NCI-H226 (cell line): ENCODE measurements at regions not wholly inside any gene's neighbourhood (a gene's known extent, or its start where the extent isn't known, plus 50 kb on each side); places are given as distances from the start of the nearest gene placed in this dataset.

ENCODE experiments used
- DNase-seq: peaks from one replicate; pipeline ENCODE4 v3.0.0-alpha.2; 2015

DNA sequence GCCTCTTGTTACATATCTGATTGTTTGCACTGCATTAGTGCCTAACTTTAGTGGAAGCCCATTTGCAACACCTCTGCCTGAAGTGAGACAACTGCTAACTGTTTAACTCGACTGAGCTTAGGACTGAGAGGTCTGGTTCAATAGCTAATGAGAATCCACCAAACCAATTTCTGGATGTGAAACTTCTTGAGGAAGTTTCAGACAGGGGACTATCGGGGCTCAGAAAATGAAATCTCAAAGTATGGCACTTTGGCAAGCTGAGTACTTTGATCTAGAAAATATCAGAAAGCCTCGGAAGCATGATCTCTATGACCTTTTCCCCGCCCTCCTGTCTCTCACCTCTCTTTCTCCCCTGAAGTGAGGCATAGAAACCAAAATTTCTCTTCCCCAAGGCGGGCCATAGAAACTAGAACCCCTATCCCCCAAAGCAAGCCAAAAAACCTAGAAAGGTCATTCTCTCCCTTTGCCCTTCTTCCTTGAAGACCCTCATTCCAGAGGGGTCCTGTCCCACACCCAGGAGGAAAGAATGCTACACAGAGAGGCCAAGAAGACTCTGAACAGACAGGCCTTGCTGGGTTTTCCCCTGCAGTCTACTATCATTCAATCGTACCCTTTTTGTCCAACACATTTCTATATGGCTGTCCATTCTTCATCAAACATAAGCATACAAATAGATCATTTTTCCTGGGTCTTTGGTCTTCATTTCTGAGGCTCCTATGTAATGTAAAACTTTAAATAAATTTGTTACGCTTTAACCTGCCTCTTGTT, 69.6 kb upstream of the CREB1 start:
- DNase-seq, result no peak

DNA sequence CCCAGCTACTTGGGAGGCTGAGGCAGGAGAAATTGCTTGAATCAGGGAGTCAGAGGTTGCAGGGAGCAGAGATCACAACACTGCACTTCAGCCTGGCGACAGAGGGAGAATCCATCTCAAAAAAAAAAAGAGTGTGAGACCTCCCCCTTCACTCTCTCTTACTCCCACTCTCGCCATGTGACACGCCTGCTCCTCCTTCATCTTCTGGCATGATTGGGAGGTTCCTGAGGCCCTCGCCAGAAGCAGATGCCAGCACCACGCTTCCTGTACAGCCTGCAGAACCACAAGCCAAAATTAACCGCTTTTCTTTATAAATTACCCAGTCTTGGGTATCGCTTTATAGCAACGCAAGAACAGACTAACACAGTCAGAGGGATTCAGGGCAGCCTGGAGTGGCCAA, 66.3 kb upstream of the CREB1 start:
- DNase-seq, result no peak

DNA sequence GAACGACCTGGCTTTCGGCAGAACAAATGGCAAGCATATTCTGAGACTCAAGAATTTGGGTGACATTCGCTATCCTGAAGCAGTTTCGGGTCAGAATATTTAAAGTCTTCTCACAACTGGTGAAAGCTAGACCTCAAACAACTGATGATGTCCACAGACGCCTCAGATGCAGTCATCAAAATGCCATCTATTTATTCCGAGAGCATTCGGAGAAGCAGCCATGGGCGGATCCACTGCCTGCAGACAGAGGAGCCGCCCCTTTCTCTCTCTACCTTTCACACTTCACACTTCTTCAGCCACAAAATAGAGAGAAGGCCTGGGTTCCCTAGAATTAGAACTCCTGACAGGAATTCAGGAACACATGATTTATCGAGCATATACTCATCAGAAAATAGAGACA, 65.8 kb upstream of the CREB1 start:
- DNase-seq, result no peak

DNA sequence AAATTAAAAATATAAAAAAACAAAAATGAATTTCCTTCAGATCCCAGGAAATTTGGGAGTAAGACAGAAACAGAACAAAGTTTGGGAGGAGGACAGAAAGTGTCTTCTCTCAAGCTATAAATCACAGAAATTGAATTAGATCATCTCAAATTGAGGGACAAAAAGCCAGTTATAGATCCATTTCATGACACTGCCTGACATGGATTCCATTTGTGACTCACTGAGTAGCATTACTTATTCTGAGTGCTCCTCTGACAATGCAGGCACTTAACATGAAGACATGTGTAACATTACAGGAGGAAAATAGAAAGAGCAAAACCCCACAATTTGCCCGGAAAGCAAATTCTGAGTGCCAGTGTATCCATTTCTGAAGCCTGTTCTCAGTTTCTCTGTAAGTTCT, 63.9 kb upstream of the CREB1 start:
- DNase-seq, result no peak

DNA sequence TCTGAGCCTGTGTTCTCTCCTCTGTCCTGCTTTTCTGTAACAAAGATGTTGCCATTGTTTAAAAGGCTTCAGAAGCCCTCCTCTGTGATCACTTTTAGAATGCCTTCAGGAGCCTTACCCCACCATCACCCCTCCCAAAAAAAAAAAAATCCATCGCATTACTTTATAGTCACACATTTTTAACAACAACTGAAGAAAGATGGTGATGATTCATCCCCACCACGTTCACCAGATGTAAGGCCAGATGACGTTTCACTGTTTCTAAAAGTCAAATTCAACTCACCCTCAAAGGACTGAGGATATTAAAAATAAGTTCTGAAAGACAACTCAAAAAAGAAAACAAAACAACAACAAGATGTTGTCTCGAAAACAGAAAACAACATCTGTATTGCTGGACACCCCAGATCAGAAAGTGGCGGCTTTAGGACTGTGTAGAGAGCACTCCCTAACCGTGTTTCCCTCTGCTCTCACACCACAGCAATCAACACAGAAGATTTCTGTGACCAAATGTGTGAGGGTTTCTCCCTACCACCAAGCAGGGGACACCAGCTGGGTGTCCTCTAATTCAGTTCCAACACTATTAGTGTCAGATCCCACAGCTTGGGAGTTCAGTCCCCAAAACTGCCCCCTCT, 61.9 kb upstream of the CREB1 start:
- DNase-seq, result no peak

DNA sequence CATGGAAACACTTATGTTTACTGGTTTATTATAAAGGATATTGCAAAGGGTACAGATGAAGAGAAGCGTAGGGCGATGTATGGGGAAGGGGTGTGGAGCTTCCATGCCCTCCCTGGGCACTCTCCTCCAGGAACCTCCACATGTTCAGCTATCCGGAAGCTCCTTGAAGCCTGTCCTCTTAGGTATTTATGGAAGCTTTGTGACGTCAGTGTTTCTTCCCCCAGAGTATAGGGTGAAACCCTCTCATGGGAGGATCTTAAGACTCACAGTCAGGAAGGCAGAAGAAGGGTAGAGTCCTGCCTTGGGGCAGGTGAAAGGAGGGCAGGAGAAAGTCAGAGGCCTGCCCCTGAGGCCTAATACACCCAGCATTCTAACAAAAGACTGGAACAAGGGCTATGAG, 61.3 kb upstream of the CREB1 start:
- no peak for DNase-seq

DNA sequence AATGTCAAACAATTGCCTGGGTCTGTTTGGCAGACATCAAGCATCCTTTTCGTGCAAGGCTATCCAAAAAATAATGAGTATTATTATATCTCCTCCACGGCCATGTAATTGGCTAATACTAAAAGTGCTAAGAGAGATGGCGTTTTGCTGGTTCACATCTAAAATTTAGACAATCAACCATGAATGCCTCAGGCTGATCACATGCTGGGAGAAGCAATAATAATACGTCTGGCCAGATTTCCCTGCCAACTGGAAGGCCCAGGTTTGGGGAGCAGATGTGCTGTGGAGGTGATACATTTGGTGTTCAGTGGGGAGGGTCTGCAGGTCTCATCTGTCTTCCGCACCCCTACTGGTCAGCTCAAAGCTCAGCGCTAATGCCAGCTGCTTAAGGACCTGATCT, 60.3 kb upstream of the CREB1 start:
- DNase-seq, result no peak

DNA sequence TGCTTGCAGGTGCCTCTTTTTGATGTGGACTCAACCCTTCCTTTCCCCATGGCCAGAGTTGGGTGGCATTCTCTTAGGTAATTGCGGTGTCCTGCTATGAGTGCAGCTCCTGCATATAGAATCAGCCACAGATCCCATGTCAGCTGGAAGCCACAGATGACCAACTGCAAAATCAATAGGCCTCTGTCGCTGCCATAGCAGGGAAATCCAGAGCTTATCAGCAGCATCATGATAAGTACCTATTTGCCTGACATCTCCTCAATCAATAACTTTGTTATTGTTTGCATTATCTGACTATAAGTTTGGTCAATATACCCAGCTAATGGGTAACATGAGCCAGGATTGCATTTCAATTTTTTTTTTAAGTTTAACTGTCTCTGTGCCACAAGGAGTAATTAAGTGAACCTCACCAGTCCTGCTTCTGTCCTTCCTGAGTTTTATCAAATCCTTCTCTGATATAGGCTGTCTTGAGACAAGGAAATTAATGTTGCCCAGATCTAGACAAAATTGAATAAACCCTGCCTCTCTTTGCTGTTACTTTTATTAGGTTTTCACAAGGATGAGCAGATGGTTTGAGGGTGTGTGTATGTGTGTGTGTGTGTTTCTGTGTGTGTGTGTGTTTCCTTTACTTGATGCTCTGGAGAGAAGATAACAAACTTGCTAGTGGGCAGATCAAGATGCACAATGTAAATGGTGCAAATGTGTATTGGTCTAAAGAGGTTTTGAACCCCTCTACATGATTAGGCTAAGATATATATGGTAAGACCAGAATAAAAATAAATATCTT, 59.6 kb upstream of the CREB1 start:
- no peak for DNase-seq

DNA sequence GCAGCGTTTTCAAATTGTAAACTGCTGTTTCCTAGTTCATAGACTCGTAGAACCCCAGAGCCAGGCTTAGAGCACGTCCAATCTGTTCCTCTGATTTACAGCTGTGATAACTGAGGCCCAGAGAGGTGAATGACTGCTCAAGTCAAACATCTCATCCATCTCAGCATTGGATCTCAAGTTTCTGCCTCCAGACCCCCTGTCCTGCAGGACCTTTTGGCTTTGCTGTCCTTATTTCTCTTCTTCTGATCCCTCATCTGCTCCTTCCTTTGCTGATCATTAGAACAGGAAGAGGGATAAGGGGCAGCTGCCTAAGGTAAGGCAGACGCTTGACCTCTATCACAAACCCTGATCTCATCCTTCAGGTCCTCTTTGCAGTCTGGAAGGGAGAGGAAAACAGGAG, 58.5 kb upstream of the CREB1 start:
- DNase-seq, result no peak

DNA sequence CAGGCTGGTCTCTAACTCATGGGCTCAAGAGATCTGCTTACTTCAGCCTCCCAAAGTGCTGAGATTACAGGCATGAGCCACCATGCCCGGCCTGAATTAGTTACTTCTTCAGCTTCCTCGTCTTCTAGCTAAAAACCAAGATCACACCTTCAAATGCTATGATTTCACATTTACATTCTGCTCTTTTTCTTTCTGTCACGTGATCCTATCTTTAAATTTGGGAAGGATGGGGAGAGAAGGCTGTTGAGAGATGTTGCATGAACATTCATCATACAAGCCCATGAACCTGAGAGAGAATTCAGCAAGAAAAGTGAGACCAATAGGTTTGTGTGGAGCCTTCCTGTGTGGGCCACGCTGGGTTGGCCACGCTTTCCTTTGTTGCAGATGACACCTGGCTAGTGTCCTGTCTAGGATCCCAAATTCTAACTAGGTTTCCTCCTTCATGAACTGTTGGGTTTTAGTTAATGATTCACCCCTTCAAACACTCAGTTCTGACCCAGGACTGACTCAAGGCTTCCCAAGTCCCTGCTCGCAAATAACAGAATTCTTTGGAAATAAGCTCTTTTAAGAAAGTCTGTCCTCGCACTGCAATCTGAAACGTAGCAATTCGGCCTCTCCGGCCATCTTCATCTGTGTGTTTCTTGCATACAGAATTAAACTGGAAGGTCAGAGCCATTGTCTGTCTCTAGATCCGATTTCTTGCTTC, 57.3 kb upstream of the CREB1 start:
- no peak for DNase-seq

DNA sequence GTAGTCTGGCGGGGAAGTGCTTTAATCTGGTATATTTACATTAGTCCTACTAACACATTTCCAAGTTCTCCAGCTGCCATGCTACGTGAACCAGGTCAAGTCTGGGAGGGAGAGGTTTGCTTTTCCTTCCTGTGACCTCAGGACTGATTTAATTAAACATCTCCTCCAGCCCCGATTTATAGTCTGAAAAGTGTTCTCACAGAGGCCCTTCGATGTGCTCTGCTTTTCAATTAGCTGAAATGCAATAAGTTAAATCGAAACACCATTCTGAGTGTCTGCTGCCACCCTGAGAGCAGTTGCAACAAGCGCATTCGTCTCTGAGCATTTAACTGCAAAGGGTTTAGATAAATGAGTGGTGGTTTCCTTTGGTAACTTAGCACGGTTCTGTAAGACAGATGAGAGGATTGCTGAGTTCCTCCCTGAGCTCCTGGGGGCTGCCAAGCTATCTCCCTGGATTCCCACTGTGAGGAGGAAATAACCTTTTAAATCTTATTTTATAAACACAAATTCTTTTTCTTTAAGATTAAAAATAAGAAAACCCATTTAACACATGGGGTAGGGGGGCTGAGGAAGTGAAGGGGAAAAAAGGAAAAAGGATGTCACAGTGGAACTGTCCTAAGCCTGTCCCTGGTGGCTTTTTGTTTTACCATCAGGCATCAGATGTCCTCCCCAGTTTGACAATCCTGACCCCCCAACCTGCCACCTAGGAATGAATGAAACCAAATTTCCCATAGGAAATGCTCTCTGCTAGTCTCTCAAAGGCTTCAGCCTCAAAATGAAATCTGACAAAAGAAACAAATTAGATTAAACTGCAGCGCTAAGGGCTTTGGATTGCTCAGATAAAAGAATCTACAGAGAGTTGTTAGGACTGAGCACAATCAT, 56.5 kb upstream of the CREB1 start:
- DNase-seq, result peak; percentile 28

DNA sequence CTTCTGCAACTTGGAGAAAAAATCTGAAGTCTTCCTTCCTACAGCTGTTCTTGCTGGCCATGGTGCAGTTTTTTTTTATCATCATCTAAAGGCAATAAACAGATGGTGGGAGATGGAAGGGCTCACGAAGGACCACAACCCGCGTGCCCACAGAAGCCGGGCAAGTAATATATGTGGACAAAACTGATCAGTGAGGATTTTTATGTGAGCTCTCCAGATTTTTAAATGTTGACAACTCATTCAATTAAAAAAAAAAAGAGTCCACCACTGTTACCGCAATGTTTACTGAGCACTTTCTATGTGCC, 55.9 kb upstream of the CREB1 start:
- no peak for DNase-seq

DNA sequence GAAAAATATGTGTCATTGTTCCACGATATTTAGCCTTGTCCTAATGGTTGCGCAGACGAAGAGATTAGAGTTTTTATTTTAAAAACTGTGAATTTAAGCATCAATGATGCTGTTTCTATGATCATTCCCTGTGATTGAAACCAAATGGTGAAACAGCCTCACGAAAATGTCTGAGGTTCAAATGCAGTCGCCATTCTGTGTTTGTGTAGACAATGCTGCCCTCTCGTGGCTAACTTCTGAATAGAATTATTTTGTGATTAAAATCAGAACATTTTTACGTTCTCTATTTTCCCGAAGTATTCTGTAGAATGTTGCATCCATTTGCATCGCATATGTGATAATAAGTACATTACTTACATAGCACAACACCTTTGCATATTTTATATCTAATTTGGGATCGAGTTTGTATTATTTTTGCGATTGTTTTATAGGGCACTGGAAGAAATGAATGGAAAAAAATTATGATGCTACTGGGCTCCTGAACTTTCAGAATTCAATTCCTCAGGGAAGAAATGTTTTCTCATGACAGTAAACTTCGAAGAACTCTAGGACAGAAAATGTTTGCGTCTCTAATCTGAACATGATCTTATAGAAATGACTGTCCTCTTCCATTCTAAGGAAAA, 54.8 kb upstream of the CREB1 start:
- DNase-seq, result no peak

DNA sequence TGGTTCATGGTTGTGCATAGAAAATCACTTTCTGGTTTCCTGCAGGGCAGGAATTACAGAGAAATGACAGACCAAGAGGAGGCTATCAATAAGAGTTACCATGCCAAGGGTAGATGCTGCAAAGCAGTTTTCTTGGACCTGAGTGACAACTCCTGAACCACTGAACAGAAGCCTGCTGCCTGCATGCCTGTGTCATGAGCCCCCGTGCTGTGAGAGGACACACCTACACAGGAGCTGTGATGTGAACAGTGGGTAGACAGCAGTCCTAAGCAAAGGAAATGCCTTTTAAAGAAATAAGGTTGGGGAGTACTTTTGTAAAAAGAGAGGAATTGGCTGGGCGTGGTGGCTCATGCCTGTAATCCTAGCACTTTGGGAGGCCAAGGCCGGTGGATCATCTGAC, 54.2 kb upstream of the CREB1 start:
- DNase-seq, result peak; percentile 29

DNA sequence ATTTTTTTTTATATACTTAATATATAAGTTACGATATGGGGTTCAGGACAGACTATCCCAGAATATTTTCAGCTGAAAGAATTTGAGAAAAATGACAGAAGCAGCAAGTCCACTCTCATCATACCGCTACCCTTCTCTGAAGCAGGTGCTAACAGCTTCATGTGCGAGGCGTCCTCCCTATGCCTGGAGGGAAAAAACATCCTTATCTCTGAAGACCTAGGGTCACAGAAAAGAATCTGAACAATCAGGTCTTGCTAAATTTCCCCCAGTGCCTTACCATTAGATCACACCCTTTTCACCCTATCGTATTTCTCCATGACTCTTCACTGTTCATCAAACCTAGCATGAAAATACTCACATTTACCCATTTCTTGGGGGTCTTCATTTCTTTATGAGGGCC, 51.9 kb upstream of the CREB1 start:
- DNase-seq, result peak; percentile 17

DNA sequence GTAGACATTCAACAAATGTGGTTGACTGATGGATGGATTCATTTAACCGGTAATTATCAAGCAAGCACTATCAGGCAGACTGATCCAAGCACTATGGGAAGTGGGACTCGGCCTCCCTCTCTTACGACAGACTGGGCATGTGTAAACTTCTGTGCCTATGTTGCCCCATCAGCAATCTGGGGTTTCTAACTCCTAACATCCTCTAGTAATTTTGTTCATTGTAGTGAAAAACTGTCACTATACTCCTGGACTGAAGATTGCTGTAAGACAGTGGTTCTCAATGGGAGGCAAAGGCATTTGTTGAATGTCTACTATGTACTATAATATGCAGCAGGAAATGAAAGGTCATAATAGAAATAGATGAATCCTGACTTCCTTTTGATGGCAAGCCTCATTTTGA, 51.2 kb upstream of the CREB1 start:
- no peak for DNase-seq

DNA sequence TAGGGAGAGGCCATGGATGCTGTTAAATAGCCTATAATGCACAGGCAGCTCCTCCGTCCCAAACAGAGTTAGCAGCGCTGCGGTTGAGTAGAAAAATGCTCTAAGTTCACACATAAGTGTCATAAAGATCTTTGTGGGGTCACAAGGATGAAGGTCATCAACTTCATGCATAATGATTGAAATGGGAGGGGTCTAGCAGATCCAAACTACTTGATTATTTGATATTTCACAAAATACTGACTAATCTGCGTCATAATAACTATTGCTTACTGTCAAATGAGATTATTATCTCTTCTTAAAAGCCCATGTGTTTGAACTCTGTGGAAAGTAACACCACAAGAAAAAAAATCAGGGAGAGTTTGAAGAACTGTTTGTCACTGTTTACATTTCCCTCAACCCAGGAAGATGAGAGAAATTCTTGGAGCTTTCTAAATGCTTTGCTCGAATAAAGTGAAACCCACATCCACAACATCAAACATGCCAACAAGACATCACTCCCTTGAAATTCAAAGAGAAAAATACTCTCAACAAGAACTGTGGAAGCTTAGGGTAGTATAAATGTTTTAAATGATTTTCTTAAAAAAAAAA, 50.5 kb upstream of the CREB1 start:
- DNase-seq, result no peak
